ENCODE measurements at regions not wholly inside any gene's neighbourhood (a gene's known extent, or its start where the extent isn't known, plus 50 kb on each side); places are given as distances from the start of the nearest gene placed in this dataset.

DNA sequence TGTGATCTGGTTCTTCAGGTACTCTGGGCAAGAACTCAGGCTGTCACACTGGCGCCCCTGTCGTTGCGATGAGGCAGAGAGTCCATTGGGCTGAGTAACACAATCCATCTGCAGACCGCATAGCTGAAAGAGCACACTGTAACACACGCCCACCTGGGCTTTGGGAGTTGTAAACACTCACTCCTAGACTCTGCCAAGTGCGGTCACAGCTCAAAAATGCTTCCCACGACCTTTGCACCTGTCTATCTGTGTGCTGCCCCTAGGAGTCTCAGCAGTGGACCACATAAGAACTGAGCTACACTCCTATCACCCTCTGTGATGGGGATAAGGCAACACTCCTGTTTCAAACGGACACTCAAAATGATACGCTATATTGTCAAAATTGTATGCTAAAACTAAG lies 2028.3 kb downstream of the PCDH7 start:
- no peak for ATAC-seq
- TF ChIP-seq, protein P1, sequence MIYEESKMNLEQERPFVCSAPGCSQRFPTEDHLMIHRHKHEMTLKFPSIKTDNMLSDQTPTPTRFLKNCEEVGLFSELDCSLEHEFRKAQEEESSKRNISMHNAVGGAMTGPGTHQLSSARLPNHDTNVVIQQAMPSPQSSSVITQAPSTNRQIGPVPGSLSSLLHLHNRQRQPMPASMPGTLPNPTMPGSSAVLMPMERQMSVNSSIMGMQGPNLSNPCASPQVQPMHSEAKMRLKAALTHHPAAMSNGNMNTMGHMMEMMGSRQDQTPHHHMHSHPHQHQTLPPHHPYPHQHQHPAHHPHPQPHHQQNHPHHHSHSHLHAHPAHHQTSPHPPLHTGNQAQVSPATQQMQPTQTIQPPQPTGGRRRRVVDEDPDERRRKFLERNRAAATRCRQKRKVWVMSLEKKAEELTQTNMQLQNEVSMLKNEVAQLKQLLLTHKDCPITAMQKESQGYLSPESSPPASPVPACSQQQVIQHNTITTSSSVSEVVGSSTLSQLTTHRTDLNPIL (CRISPR knock-in tag; IDR thresholded peaks at IDR 0.05; ENCODE audit: low read depth) = no peak
- TF ChIP-seq PPARA (CRISPR knock-in tag; IDR thresholded peaks at IDR 0.05; ENCODE audit: borderline replicate concordance) (no peak), RARB (CRISPR knock-in tag; IDR thresholded peaks at IDR 0.05) (no peak), ZNF8 (CRISPR knock-in tag; IDR thresholded peaks at IDR 0.05) (no peak), BACH2 (CRISPR knock-in tag; IDR thresholded peaks at IDR 0.05; ENCODE audit: borderline replicate concordance) (no peak), ESRRG (CRISPR knock-in tag; IDR thresholded peaks at IDR 0.05) (no peak), TCF4 (CRISPR knock-in tag; IDR thresholded peaks at IDR 0.05; ENCODE audit: borderline replicate concordance) (no peak), ISL1 (CRISPR knock-in tag; IDR thresholded peaks at IDR 0.05) (no peak)

GRCh38 chr4:32752962-32753361 lies 2032.8 kb downstream of the PCDH7 start:
- ATAC-seq = no peak
- TF ChIP-seq ZC3H10 (CRISPR knock-in tag; IDR thresholded peaks at IDR 0.05) = no peak
- TF ChIP-seq ZNF8 (CRISPR knock-in tag; IDR thresholded peaks at IDR 0.05) = no peak
- no peak for TF ChIP-seq TOX (CRISPR knock-in tag; IDR thresholded peaks at IDR 0.05; ENCODE audit: borderline replicate concordance)

DNA sequence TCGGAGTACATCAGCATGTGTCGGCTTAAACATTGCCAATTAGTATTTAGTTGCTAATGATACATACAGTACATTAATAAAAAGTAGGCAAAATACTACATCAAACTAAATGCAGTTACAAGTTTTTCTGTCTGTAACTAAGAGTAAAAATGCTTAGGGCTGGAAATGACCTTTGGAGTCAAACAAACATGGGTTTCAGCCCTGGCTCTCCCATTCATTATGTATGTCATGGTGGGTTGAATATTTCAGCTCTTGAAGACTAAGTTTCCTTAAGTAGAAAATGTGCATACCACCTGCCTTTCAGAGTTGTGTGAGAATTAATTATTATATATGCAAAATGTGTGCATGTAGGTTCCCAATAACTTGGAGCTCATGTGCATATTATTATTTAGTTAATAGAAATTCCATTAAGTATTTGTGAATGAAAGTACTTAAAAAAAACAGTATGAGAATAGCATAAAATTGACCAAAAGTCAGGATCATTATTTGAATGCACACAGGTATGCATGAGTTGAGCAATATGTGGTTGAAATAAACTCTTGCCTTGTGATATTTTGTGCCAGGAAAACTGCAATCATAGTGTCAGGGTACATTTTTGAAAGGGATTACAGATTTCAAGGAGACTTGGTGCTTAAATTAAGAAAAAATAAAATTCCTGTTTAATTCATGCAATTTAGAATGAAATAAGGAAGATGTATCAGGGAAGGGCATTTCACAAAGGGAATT lies 2048.7 kb downstream of the PCDH7 start:
- no peak for ATAC-seq
- TF ChIP-seq ARNTL (CRISPR knock-in tag; IDR thresholded peaks at IDR 0.05; ENCODE audit: borderline replicate concordance, low read depth) (no peak), CSRNP3 (CRISPR knock-in tag; IDR thresholded peaks at IDR 0.05) (no peak), ZFP30 (CRISPR knock-in tag; IDR thresholded peaks at IDR 0.05) (no peak), TSHZ2 (CRISPR knock-in tag; IDR thresholded peaks at IDR 0.05) (no peak), ESRRG (CRISPR knock-in tag; IDR thresholded peaks at IDR 0.05) (no peak), TCF4 (CRISPR knock-in tag; IDR thresholded peaks at IDR 0.05; ENCODE audit: borderline replicate concordance) (no peak), CSDC2 (CRISPR knock-in tag; IDR thresholded peaks at IDR 0.05) (no peak), BACH2 (CRISPR knock-in tag; IDR thresholded peaks at IDR 0.05; ENCODE audit: borderline replicate concordance) (no peak), ZNF70 (CRISPR knock-in tag; IDR thresholded peaks at IDR 0.05) (no peak), RARB (CRISPR knock-in tag; IDR thresholded peaks at IDR 0.05) (no peak), PATZ1 (CRISPR knock-in tag; IDR thresholded peaks at IDR 0.05; ENCODE audit: borderline replicate concordance) (no peak), ZFP3 (CRISPR knock-in tag; IDR thresholded peaks at IDR 0.05) (no peak), GLIS3 (CRISPR knock-in tag; IDR thresholded peaks at IDR 0.05) (no peak), TOX (CRISPR knock-in tag; IDR thresholded peaks at IDR 0.05; ENCODE audit: borderline replicate concordance) (no peak), ZC3H10 (CRISPR knock-in tag; IDR thresholded peaks at IDR 0.05) (no peak), PPARA (CRISPR knock-in tag; IDR thresholded peaks at IDR 0.05; ENCODE audit: borderline replicate concordance) (no peak), ZNF8 (CRISPR knock-in tag; IDR thresholded peaks at IDR 0.05) (no peak), ZNF565 (CRISPR knock-in tag; conservative IDR thresholded peaks at IDR 0.05; ENCODE audit: low read depth) (no peak)

DNA sequence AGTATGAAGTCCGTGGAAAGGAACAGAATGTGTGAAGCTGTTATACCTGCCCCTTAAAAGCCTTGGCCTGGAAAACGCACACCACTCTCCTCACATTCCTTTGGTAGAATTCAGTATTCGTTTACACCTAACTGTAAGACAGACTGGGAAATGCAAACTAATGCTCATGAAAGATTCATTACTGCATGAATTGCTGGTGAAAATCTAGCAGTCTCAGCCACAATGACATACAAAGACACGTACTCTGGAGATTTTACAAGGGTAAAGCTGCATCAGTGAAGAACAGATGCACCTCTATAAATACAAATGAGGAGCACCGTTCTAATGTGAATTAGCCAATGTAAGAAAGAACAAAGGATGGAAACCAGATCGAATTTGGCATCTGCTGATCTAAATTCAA lies 2051.3 kb downstream of the PCDH7 start:
- ATAC-seq = no peak
- TF ChIP-seq PPARA (CRISPR knock-in tag; IDR thresholded peaks at IDR 0.05; ENCODE audit: borderline replicate concordance) (no peak), ISL1 (CRISPR knock-in tag; IDR thresholded peaks at IDR 0.05) (no peak), CSRNP3 (CRISPR knock-in tag; IDR thresholded peaks at IDR 0.05) (no peak), TCF4 (CRISPR knock-in tag; IDR thresholded peaks at IDR 0.05; ENCODE audit: borderline replicate concordance) (no peak), TSHZ2 (CRISPR knock-in tag; IDR thresholded peaks at IDR 0.05) (no peak), TOX (CRISPR knock-in tag; IDR thresholded peaks at IDR 0.05; ENCODE audit: borderline replicate concordance) (no peak), GLIS3 (CRISPR knock-in tag; IDR thresholded peaks at IDR 0.05) (no peak), ESRRG (CRISPR knock-in tag; IDR thresholded peaks at IDR 0.05) (no peak), PATZ1 (CRISPR knock-in tag; IDR thresholded peaks at IDR 0.05; ENCODE audit: borderline replicate concordance) (no peak)

All from SK-N-SH treated with all-trans-retinoic acid at 6 μM for 48 hours (cell line).